GM18858 (cell line): ENCODE measurements at regions not wholly inside any gene's neighbourhood (a gene's known extent, or its start where the extent isn't known, plus 50 kb on each side); places are given as distances from the start of the nearest gene placed in this dataset.

ENCODE experiments used
- ATAC-seq: cut with Tn5 transposase; IDR thresholded peaks from one replicate; pipeline ENCODE4 v1.9.1; 2021; ENCODE audit not compliant: unreplicated experiment

GRCh38 chr14:87879389-87879788 is 113.6 kb downstream of the GALC start:
- ATAC-seq: no peak

GRCh38 chr14:87878959-87879358 is 114.0 kb downstream of the GALC start:
- no peak for ATAC-seq

GRCh38 chr14:87877877-87878276 is 115.1 kb downstream of the GALC start:
- ATAC-seq: no peak

GRCh38 chr14:87874676-87875075 is 118.3 kb downstream of the GALC start:
- ATAC-seq: no peak

- no peak for ATAC-seq
These were observed 119.2 kb downstream of the GALC start for GRCh38 chr14:87873741-87874140.

GRCh38 chr14:87869619-87870583 is 123.1 kb downstream of the GALC start:
- ATAC-seq: peak; percentile 76

GRCh38 chr14:87868920-87869319 is 124.1 kb downstream of the GALC start:
- no peak for ATAC-seq

GRCh38 chr14:87866116-87866515 is 126.9 kb downstream of the GALC start:
- no peak for ATAC-seq

- no peak for ATAC-seq
These were observed 128.4 kb downstream of the GALC start for GRCh38 chr14:87864356-87865270.

GRCh38 chr14:87863047-87863446 is 129.9 kb downstream of the GALC start:
- no peak for ATAC-seq

- no peak for ATAC-seq
These were observed 140.9 kb downstream of the GALC start for GRCh38 chr14:87852107-87852506.

- ATAC-seq: no peak
These were observed 141.8 kb downstream of the GALC start for GRCh38 chr14:87851190-87851589.

GRCh38 chr14:87847216-87847755 is 145.7 kb downstream of the GALC start:
- ATAC-seq: no peak

- no peak for ATAC-seq
These were observed 152.1 kb downstream of the GALC start for GRCh38 chr14:87840906-87841305.

- ATAC-seq: no peak
These were observed 154.1 kb downstream of the GALC start for GRCh38 chr14:87838931-87839330.

GRCh38 chr14:87837296-87837695 is 155.7 kb downstream of the GALC start:
- no peak for ATAC-seq

- ATAC-seq: no peak
These were observed 158.4 kb downstream of the GALC start for GRCh38 chr14:87834594-87834993.

GRCh38 chr14:87833026-87833425 is 160.0 kb downstream of the GALC start:
- no peak for ATAC-seq

- ATAC-seq: no peak
These were observed 162.4 kb downstream of the GALC start for GRCh38 chr14:87830443-87831096.

GRCh38 chr14:87829543-87829942 is 163.4 kb downstream of the GALC start:
- ATAC-seq: no peak

GRCh38 chr14:87824266-87824665 is 168.7 kb downstream of the GALC start:
- no peak for ATAC-seq
